Retinal pigment epithelial cell (primary cell): ENCODE measurements at regions not wholly inside any gene's neighbourhood (a gene's known extent, or its start where the extent isn't known, plus 50 kb on each side); places are given as distances from the start of the nearest gene placed in this dataset.

ENCODE experiments used
- DNase-seq: peaks from one replicate; pipeline ENCODE4 v3.0.0-alpha.2; 2010; ENCODE audit warnings: low read depth
- H3K4me3 ChIP-seq: 2 replicates; pipeline ENCODE4 v1.5.1; 2011; ENCODE audit warnings: mild to moderate bottlenecking, low read length, control low read depth, moderate library complexity
- TF ChIP-seq, protein P1 (sequence below): conservative IDR thresholded peaks from 2 replicates; pipeline ENCODE4 v1.5.1; 2011; ENCODE audit warnings: low read depth, low read length, control low read depth, inconsistent platforms

DNA sequence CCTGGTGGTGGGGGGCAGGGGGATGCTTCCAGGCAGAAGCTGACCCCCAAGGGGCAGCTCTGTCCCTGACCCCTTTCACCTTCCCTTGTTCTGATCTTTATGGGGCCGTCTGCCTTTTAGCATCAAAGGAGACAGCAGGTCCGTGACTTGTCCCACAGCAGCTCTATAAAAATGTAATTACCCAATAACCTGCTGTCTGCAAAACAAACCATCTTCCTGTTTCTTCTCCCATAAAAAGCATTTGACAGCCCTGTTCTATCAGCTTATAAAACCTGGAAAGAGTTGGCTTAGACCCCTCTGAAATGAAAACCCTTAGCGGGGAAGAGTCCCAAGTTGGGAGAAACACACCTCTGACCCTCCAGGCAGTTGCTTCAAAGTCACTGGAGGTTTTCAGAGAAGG is 416.9 kb downstream of the MED13L start:
- TF ChIP-seq, protein P1, sequence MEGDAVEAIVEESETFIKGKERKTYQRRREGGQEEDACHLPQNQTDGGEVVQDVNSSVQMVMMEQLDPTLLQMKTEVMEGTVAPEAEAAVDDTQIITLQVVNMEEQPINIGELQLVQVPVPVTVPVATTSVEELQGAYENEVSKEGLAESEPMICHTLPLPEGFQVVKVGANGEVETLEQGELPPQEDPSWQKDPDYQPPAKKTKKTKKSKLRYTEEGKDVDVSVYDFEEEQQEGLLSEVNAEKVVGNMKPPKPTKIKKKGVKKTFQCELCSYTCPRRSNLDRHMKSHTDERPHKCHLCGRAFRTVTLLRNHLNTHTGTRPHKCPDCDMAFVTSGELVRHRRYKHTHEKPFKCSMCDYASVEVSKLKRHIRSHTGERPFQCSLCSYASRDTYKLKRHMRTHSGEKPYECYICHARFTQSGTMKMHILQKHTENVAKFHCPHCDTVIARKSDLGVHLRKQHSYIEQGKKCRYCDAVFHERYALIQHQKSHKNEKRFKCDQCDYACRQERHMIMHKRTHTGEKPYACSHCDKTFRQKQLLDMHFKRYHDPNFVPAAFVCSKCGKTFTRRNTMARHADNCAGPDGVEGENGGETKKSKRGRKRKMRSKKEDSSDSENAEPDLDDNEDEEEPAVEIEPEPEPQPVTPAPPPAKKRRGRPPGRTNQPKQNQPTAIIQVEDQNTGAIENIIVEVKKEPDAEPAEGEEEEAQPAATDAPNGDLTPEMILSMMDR, result no peak
- H3K4me3 ChIP-seq, result no peak overlapping the region
- no peak for DNase-seq

DNA sequence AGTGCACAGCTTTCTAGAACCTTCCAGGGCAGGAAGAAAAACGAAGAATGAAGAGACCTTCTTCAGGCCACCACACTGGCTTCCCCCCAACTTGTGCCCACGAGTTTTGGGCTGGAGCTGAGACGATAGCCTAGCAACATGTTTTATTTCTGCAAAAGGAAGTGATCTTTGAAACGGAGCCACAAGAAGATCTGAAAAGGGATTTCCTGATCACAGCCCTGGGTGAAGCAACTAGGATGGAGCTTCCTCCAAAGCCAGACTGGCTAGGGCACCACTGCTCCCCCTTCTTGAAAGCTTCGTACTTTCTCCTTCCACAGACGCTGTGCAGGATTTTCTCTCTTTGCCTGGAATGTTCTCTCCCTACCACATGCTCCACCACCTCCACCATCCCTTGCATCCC is 418.3 kb downstream of the MED13L start:
- no peak overlapping the region for H3K4me3 ChIP-seq
- TF ChIP-seq, protein P1, result no peak
- DNase-seq, result no peak

DNA sequence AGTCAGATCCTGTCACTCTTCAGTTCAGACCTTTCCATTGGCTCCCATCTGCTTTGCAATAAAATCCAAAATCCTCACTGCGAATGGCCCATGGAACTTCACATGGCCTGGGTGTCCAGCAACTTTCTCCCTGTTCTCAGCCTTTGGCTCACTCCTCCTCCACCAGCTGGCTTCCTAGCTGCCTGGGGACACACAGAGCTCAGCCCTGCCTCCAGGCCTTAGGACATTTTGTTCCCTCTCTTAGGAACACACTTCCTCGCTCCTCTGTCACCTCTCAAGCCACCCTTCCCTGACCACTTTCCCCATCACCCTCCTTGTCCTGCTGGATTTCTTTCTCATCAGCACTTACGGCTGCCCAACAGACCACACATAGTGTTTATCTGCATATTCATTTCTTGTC is 419.6 kb downstream of the MED13L start:
- TF ChIP-seq, protein P1, result no peak
- DNase-seq, result no peak
- H3K4me3 ChIP-seq, result no peak overlapping the region

DNA sequence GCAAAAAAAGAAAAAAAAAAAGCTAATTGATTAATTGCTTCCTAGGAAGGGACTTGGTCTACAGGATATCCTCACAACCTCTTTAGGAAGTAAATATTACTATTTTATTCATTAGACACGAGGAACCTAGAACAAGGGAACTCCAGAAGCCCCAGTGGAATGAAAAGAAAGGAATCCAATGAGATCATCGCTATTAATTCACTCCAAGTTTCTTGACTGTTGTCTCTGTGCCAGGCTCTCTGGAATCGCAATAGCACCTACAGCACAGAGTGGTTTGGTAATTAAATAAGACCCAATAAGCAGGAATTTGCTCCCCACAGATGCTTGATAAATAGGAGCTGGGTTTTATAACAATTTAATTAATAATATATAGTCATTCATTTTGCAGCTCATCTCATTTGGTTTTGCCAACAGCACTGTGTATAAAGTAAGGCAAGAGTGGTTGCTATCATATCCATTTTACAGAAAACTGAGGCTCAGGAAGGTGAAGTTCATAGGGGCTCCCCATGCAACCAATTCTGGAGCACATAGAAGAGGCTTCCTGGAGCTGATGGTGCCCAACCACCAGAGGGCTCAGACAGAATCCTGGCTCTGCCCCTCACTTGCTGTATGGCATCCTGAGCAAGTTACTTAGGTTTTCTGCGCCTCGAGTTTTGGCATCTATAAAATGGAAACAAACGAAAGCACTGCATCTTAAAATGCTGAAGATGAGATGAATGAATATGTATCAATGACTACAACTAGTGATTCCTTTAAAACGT is 420.2 kb downstream of the MED13L start:
- no peak for DNase-seq
- TF ChIP-seq, protein P1, result no peak
- no peak overlapping the region for H3K4me3 ChIP-seq

DNA sequence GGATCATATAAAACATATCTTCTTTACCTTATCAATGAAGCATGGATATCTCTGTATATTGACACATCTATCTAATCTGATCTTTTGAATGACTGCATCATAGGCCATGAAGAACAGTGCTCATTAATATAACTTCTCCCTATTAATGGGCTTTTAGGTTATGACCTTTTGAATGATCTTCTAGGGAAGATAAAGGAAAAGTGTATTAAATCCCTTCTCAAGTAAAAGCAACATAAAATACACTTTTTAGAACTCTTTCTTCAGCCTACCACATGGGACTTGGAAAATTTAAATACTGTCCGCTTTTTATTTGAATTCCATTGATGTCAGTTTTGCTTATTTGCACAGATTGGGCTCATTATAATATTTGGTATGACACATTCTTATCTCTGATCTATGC is 425.4 kb downstream of the MED13L start:
- DNase-seq, result no peak
- H3K4me3 ChIP-seq, result no peak overlapping the region
- TF ChIP-seq, protein P1, result no peak

DNA sequence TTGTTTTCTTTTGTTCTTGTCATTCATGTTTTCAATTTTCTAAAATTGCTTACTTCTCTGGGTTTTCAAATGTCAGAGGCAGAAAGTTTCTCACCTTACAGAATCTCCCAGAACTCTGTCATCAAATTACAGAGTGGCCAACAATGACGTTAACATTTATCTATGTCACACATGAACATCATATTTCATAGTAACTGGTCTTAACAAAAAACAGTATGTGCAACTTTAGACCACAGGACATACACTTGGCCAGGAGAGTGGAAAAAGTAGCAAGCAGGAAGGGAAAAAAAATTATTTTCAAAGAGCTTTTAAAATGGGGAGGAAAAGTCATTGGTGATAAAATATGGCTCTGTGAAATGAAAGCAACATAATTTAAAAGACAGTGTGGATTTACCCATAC is 426.5 kb downstream of the MED13L start:
- TF ChIP-seq, protein P1, result no peak
- DNase-seq, result no peak
- no peak overlapping the region for H3K4me3 ChIP-seq

DNA sequence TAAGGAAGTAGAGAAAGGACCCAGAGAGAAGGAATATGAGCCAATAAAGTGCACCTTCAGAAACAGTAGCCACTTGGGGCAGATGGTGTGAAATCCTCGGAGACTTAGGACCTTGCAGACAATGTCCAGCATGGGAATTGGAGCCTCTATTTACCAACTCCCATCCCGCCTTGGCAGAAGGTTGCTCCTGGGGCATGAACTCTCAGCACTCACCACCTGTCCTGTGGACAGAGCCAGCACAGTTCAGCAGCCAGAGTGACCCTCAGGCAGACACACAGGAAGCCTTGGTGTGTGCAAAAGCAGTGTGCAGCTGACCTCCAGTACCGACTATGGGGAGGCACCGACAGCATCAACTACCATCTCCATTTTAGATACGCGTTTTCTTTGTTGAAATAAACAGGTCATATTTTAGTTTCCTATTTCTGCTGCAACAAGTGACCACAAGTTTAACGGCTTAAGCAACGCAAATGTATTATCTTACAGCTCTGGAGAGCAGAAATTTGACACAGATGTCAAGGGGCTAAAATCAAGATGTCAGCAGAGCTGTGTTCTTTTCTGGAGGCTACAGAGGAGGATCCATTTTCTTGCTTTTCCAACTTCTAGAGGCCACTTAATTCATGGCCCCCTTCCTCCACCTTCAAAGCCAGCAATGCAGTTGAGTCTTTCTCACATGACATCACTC is 428.1 kb downstream of the MED13L start:
- TF ChIP-seq, protein P1, result no peak
- no peak overlapping the region for H3K4me3 ChIP-seq
- DNase-seq, result no peak
